ENCODE measurements at regions not wholly inside any gene's neighbourhood (a gene's known extent, or its start where the extent isn't known, plus 50 kb on each side); places are given as distances from the start of the nearest gene placed in this dataset.

DNA sequence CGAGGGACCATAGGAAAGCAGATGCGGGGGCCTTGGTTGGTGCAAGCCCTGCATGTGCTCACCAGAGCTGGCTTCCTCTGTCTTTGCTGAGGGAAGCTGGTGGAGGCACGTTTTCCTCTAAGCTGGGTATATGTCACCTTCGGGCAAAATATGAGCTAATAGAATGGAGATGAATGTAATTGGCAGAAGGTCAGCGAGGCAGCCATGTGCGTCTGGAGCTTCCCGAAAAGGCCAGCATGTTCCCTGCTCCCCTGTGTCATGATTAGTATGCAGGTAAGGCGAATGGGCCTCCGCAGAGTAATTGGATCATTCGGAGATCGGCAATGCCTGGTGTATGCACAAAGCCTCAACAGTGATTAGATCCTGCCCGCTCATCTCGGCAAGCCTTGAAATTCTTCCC lies 806.2 kb upstream of the EEF2KMT start:
- no peak for DNase-seq (ENCODE audit: low read depth)

GRCh38 chr16:5903153-5903552 lies 805.6 kb upstream of the EEF2KMT start:
- DNase-seq (ENCODE audit: low read depth): no peak

DNA sequence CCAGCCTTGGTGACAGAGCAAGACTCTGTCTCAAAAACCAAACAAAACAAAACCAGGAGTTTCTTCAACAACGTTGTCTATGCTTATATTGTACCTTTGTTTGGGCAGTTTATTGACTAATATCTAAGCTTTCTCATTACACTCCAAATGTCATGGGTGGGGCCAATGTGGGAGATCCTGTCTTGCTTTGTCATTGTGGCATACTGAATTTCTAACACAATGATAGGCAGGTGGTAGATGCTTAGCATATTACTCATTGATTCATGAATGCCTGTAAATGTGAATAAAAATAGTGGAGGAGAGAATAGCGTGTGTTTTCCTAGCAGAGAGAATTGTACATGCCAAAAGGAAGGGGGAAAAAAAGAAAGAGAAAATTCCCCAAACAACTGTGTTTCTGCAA lies 802.5 kb upstream of the EEF2KMT start:
- no peak for DNase-seq (ENCODE audit: low read depth)

DNA sequence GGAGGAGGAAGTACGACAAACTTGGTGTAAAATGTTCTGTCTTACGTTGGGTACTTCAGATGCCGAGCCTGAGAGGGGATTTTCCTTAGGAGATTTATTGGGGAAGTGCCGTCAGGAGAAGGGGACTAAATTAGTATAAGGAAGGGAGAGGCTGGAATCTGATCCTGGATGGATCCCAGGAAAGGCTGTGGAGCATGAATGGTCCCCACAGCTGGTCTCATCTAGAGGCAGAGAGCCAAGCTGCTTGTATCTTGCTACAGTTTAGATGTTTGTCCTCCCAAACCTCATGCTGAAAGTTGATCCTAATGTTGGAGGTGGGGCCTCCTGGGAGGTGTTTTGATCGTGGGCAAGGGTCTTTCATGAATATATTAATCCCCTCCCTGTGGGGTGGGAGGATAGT lies 798.4 kb upstream of the EEF2KMT start:
- no peak for DNase-seq (ENCODE audit: low read depth)

DNA sequence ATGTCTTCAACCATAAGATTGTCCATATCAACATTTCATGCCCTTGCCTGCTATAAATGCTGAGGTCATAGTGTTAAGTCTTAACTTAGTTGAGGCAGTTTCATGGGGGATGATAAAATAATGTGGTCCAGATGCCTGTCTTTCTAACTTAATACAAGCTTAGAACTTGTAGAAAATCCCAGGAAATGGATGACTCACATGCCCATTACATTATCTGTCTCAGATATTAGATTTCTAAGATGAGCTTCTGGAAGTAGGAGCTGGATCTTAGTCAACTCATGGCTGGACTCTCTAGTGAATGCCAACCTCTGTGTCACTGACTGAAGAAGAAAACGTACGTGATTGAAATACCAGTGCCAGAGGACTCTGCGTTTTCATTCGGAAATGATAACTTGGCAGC lies 797.5 kb upstream of the EEF2KMT start:
- no peak for DNase-seq (ENCODE audit: low read depth)

- no peak for DNase-seq (ENCODE audit: low read depth)
Observed at GRCh38 chr16:5891296-5891695, 793.7 kb upstream of the EEF2KMT start.

GRCh38 chr16:5885521-5885920 lies 787.9 kb upstream of the EEF2KMT start:
- no peak for DNase-seq (ENCODE audit: low read depth)

- DNase-seq (ENCODE audit: low read depth): no peak
Observed at GRCh38 chr16:5884996-5885395, 787.4 kb upstream of the EEF2KMT start.

DNA sequence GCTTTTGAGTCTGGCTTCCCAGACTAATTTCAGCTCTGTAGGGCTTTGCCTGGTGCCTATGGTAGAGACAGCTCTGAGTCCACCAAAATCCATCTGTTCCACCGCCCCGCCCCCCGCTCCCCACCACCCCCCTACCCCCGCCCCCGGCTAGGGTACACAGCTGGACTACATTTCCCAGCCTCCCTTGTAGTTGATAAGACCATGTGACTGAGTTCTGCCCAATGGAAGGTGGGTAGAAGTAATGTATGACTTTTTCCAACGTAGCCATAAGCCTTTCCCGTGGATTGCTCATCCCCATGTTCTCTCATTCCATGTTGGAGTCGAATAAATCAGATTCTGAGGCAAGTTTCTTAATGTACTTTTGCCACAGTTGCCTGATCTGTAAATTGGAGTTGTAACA lies 786.7 kb upstream of the EEF2KMT start:
- no peak for DNase-seq (ENCODE audit: low read depth)

GRCh38 chr16:5882087-5882640 lies 784.6 kb upstream of the EEF2KMT start:
- no peak for DNase-seq (ENCODE audit: low read depth)

- no peak for DNase-seq (ENCODE audit: low read depth)
Observed at GRCh38 chr16:5875416-5875815, 777.8 kb upstream of the EEF2KMT start.

GRCh38 chr16:5874899-5875298 lies 777.3 kb upstream of the EEF2KMT start:
- no peak for DNase-seq (ENCODE audit: low read depth)

DNA sequence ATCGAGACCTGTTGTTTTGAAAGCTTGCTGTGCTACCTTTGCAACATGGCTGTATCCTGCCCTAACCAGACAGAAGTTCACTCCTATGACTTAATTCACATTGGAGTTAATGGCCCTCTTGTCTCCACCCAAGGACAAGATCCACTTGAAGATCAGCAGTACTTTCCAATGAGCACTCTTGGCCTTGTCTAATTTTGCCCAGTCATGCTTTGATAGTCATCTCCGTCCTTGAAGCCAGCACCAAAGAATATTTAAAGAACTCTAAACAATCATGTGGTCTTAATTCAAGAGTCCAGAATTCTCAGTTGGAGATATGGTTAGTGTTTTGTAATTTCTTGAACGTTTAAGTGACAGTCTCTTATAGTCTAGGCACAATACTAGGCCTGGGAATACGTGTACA lies 775.6 kb upstream of the EEF2KMT start:
- no peak for DNase-seq (ENCODE audit: low read depth)

DNA sequence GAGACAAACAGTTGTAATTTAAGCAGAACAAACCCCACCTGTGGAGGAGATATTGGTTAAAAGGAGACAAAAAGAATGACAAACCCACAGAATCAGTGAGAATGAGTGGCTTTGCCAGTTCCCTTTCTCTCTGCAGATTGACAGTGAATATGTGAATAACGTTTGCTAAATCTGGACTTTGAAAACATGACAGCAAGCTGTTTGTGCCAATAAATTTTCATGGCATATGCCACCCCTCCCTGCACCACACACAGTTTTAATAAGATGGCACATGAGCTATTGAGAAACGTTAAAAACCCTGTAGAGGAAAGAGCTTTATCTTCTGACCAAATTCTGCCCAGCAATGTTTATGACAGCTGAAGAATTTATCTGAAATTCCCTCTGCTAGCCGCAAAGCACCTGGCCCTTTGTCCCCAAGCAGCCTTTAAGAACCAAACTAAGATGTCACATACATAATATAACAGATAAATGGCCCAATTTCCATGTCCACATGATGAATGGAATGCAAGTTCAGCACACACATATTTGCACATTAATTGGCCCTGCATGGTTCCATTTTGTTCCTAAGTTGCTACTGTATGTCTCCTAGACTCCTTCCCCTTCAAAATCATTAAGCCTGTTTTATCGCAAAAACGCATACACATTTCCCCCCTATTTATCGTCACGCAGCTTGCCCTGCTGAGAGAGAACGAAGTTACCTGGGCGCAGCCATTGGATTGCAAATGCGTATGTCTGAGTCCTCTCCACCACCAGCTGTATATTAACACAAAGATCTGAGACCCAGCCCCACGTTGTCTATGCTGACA lies 773.5 kb upstream of the EEF2KMT start:
- DNase-seq (ENCODE audit: low read depth): no peak

GRCh38 chr16:5867250-5867649 lies 769.7 kb upstream of the EEF2KMT start:
- DNase-seq (ENCODE audit: low read depth): no peak

DNA sequence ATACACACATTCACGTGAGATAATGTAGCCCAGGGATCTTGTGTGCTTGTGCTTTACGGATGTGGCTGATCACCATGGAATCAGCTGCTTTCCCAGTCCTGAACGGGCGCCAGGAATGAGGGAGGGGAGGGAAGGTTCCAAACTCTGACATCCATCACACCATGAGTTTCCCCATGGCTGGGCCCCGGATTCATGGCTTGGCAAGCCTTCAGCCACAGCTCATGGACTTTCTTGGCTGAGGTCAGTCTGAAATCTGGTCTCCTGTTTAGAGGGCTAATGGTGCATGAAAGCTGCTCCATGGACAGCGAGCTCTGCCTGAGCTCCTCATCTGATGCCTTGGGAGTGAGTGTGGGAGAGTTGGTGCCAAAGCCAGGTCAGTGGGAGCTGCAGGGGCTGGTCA lies 767.6 kb upstream of the EEF2KMT start:
- no peak for DNase-seq (ENCODE audit: low read depth)

DNA sequence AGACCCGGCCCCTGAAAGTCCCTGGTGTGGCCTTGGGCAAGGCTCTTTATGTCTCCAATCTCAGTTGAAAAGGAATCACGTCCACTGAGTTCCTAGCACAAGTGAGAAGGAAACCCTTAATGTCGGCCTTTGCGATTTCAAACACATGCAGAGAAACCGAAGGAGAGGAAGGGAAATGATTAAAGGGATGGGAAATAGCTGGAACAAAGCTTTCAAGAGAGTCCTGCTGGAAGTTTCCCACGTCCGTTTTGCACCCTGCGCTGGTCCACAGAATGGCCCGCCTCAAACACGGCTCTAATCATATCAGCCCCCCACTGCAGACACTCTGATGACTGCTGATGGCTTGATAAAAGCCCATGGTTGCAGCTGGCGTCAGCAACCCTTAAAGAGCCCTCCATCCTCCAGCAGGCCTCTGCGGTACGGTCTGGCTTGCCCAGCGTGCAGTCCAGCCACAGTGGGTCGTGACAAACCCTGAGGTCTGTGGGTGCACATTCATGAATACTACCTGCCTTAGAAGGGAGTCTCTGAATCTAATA lies 765.5 kb upstream of the EEF2KMT start:
- DNase-seq (ENCODE audit: low read depth): no peak

- DNase-seq (ENCODE audit: low read depth): no peak
Observed at GRCh38 chr16:5862103-5862840, 764.7 kb upstream of the EEF2KMT start.

GRCh38 chr16:5861241-5861640 lies 763.6 kb upstream of the EEF2KMT start:
- no peak for DNase-seq (ENCODE audit: low read depth)

DNA sequence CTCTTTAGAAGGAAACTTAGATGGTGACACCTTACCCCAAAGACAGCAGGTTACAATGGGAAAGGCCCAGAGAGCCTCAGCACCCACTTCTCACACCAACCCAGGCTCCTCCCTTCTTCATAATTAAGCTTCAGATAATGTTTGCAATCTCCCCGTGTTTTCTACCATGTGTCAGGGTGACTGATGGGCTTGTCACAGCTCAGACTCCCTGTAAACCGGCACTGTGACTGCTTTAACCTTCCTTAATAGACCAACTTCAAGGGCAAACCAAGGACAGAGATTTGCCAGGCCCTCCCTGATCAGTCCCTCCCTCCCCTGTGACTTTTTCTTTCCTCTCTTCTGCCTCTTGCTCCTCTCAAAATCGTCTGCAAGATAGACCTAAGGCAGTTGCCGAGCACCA lies 760.6 kb upstream of the EEF2KMT start:
- DNase-seq (ENCODE audit: low read depth): no peak

DNA sequence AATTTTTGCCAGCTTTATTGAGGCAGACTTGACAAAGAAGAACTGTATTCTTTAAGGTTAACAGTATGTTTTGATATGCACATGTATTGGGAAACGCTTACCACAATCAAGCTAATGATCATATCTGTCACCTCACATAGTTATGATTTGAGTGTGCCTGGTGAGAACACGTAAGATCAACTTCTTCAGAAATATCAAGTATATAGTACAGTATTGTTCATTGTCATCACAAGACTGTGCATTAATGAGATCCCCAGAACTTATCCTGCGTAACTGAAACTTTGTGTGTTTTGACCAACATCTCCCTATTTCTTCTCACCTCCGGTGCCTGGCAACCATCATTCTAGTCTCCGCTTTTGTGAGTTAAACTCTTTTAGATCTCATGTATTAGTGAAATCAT lies 756.4 kb upstream of the EEF2KMT start:
- no peak for DNase-seq (ENCODE audit: low read depth)

DNA sequence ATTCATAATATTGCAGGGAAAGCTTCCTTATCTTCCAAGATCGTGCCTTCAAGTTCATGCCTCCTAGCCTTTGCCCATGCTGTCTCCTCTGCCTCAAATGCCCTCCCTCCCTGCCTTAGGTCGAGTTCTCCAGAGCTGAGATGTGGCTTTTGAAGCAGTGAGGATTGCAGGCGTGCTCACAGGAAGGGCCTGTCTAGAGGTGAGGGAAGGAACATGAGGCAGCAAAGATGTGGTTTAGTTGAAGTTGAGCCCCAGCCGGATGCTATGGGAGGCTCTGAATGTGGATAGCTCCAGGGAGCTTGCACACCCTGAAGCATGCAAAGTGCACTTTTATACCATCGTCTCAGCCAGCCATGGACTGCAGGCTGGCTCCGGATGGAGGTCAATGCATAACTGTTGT lies 754.6 kb upstream of the EEF2KMT start:
- DNase-seq (ENCODE audit: low read depth): no peak

GRCh38 chr16:5851393-5851982 lies 753.9 kb upstream of the EEF2KMT start:
- no peak for DNase-seq (ENCODE audit: low read depth)
